Neuronal stem cell (in vitro differentiated cells): ENCODE measurements at regions not wholly inside any gene's neighbourhood (a gene's known extent, or its start where the extent isn't known, plus 50 kb on each side); places are given as distances from the start of the nearest gene placed in this dataset.

Source experiments
- DNase-seq: peaks from one replicate; pipeline ENCODE4 v3.0.0-alpha.2; 2013; ENCODE audit warnings: low spot score
- H2AFZ ChIP-seq: one replicate; pipeline ENCODE4 v1.6.1; 2013; ENCODE audit warnings: mild to moderate bottlenecking, low read length, inconsistent platforms
- H2AK5ac ChIP-seq: 2 replicates; pipeline ENCODE4 v1.6.1; 2013; ENCODE audit warnings: low read depth, mild to moderate bottlenecking, inconsistent platforms, low read length, moderate library complexity, mixed read lengths
- H2BK120ac ChIP-seq: 2 replicates; pipeline ENCODE4 v1.6.1; 2013; ENCODE audit warnings: low read depth, mild to moderate bottlenecking, inconsistent platforms, low read length, moderate library complexity, mixed read lengths
- H2BK12ac ChIP-seq: one replicate; pipeline ENCODE4 v1.6.1; 2013; ENCODE audit warnings: low read length, inconsistent platforms
- H2BK15ac ChIP-seq: 2 replicates; pipeline ENCODE4 v1.6.1; 2013; ENCODE audit warnings: mild to moderate bottlenecking, low read length, inconsistent platforms, mixed read lengths
- H2BK5ac ChIP-seq: one replicate; pipeline ENCODE4 v1.6.1; 2013; ENCODE audit warnings: inconsistent platforms, mild to moderate bottlenecking, low read length, moderate library complexity
- H3K14ac ChIP-seq: one replicate; pipeline ENCODE4 v1.6.1; 2013; ENCODE audit warnings: low read length, inconsistent platforms
- H3K18ac ChIP-seq: 2 replicates; pipeline ENCODE4 v1.6.1; 2013; ENCODE audit warnings: low read length, inconsistent platforms
- H3K23ac ChIP-seq: 2 replicates; pipeline ENCODE4 v1.6.1; 2013; ENCODE audit warnings: low read depth, mild to moderate bottlenecking, mixed read lengths, low read length, inconsistent platforms; ENCODE audit not compliant: poor library complexity
- H3K27ac ChIP-seq: replicated peaks from 3 replicates; pipeline ENCODE4 v1.5.1; 2013; ENCODE audit warnings: low read length, inconsistent platforms
- H3K27me3 ChIP-seq, 3 experiments: 2 replicates each; pipeline ENCODE4 v1.6.1; 2013; ENCODE audit warnings: low read length in 3 of 3, mild to moderate bottlenecking in 2 of 3, inconsistent platforms in 1 of 3, low read depth in 1 of 3, mixed read lengths in 1 of 3, moderate library complexity in 1 of 3; ENCODE audit not compliant: control insufficient read depth in 3 of 3, insufficient read depth in 3 of 3
- H3K36me3 ChIP-seq, 2 donors: replicated peaks in 1 of 2; 2 replicates each; pipeline ENCODE4 v1.6.1; 2013; ENCODE audit warnings: low read length in 2 of 2; ENCODE audit not compliant: control insufficient read depth in 2 of 2, insufficient read depth in 2 of 2
- H3K4ac ChIP-seq: 2 replicates; pipeline ENCODE4 v1.6.1; 2013; ENCODE audit warnings: inconsistent platforms, mild to moderate bottlenecking, low read length, moderate library complexity
- H3K4me1 ChIP-seq, 2 donors: 1 replicate in 1 of 2; 2 replicates in 1 of 2; pipeline ENCODE4 v1.6.1; 2013; ENCODE audit warnings: low read length in 2 of 2, low read depth in 1 of 2; ENCODE audit not compliant: control insufficient read depth in 2 of 2, insufficient read depth in 1 of 2
- H3K4me2 ChIP-seq: one replicate; pipeline ENCODE4 v1.6.1; 2013; ENCODE audit warnings: mild to moderate bottlenecking, low read length, inconsistent platforms; ENCODE audit not compliant: insufficient read depth, poor library complexity, severe bottlenecking
- H3K4me3 ChIP-seq, 2 donors: 2 replicates each; pipeline ENCODE4 v1.5.1; 2013; ENCODE audit warnings: low read length in 2 of 2, mild to moderate bottlenecking in 2 of 2, inconsistent platforms in 1 of 2, moderate library complexity in 1 of 2
- H3K79me1 ChIP-seq: one replicate; pipeline ENCODE4 v1.6.1; 2013; ENCODE audit warnings: low read depth, mild to moderate bottlenecking, inconsistent platforms, low read length, moderate library complexity
- H3K9ac ChIP-seq: one replicate; pipeline ENCODE4 v1.6.1; 2013; ENCODE audit warnings: mild to moderate bottlenecking, low read depth, low read length, inconsistent platforms; ENCODE audit not compliant: poor library complexity
- H3K9me3 ChIP-seq, 2 donors: replicated peaks in 1 of 2; 2 replicates each; pipeline versions ENCODE3 to v1.6.1; 2013; ENCODE audit warnings: low read length in 2 of 2, mild to moderate bottlenecking in 2 of 2, inconsistent platforms in 1 of 2, low read depth in 1 of 2, mixed read lengths in 1 of 2, moderate library complexity in 1 of 2; ENCODE audit not compliant: control insufficient read depth in 2 of 2, insufficient read depth in 1 of 2
- H4K8ac ChIP-seq: one replicate; pipeline ENCODE4 v1.6.1; 2013; ENCODE audit warnings: low read depth, mild to moderate bottlenecking, inconsistent platforms, low read length, moderate library complexity
- H4K91ac ChIP-seq: one replicate; pipeline ENCODE4 v1.6.1; 2013; ENCODE audit warnings: low read length, low read depth, mild to moderate bottlenecking, inconsistent platforms; ENCODE audit not compliant: poor library complexity
- WGBS, 2 donors: extraction: QIAGEN DNeasy Blood & Tissue Kit; methylation state at CpG; one replicate each; pipeline ENCODE4 v1.1.7; 2013; ENCODE audit warnings: missing lambda C conversion rate in 2 of 2, mixed read lengths in 1 of 2; ENCODE audit not compliant: insufficient read length in 2 of 2, insufficient replicate concordance in 1 of 2; ENCODE audit errors: extremely low coverage in 2 of 2; 5-methylcytosine and 5-hydroxymethylcytosine counted together

DNA sequence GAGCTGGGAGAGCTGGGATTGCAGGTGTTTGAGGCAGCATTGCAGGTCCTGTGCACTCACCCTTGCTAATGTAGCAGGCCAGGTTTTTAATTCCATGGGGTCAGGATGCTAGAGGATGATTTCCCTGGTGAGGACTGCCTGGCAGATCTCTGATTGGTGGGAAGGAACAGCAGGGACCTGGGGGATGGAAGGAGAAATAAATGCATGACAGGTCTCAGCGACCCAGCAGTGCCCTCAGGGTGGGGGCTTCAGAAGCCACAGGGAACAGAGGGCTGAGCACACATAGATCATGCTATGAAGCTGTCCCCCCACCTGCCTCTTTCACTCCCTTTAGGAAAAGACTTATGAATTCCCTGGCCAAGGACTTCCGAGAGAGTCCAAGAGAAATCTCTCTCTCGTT is 255.5 kb upstream of the N4BP1 start:
- no peak overlapping the region for H3K27ac ChIP-seq
- no peak overlapping the region for H3K4ac ChIP-seq
- no peaks in the 10 kb centered on the region for H3K4me1 ChIP-seq
- H3K18ac ChIP-seq, result no peak overlapping the region
- H3K9me3 ChIP-seq, result no peaks in the 10 kb centered on the region
- no peak overlapping the region for H2AFZ ChIP-seq
- H2BK12ac ChIP-seq, result no peak overlapping the region
- no peak overlapping the region for H4K8ac ChIP-seq
- no peak for DNase-seq
- no peaks in the 10 kb centered on the region for H3K79me1 ChIP-seq
- no peak overlapping the region for H3K23ac ChIP-seq
- H3K27me3 ChIP-seq, result no peaks in the 10 kb centered on the region
- H3K14ac ChIP-seq, result no peak overlapping the region
- no peak overlapping the region for H3K4me2 ChIP-seq
- H3K4me3 ChIP-seq, result no peak overlapping the region
- H2BK15ac ChIP-seq, result no peak overlapping the region
- no peak overlapping the region for H2BK120ac ChIP-seq
- H4K91ac ChIP-seq, result no peak overlapping the region
- no peak overlapping the region for H3K9ac ChIP-seq
- no CpG with 5 or more reads among the region's 3 CpGs for WGBS, 2 donors
- H2AK5ac ChIP-seq, result no peak overlapping the region
- H2BK5ac ChIP-seq, result no peak overlapping the region
- H3K36me3 ChIP-seq, result no peaks in the 10 kb centered on the region

DNA sequence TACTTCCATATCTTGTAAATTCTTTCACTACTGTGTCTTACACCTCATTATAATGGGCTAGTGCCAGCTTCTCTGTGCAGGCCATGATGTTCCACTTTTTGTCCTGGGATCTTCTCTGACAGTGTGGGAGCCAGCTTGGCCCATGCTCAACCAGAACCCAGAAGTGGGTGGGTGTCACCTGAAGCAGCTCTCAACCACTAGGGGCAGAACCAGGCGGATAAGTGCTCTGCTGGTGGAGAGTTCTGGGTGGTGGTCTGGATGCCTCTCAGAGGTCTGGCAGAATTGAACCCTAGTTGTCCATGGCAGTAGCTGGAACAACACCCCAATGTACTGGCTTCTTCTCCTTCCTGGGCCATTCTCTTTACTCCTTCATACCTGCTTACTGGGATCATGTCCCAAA is 254.1 kb upstream of the N4BP1 start:
- Histone ChIP-seq H3K4me3 (no peak overlapping the region), H4K8ac (no peak overlapping the region), H3K18ac (no peak overlapping the region), H3K4me1 (no peaks in the 10 kb centered on the region), H3K9me3 (no peaks in the 10 kb centered on the region), H3K79me1 (no peaks in the 10 kb centered on the region), H2BK5ac (no peak overlapping the region), H2AFZ (no peak overlapping the region), H4K91ac (no peak overlapping the region), H3K27me3 (no peaks in the 10 kb centered on the region), H2BK120ac (no peak overlapping the region), H2BK15ac (no peak overlapping the region), H3K14ac (no peak overlapping the region), H3K4ac (no peak overlapping the region), H2BK12ac (no peak overlapping the region), H2AK5ac (no peak overlapping the region), H3K27ac (no peak overlapping the region), H3K36me3 (no peaks in the 10 kb centered on the region), H3K23ac (no peak overlapping the region), H3K9ac (no peak overlapping the region), H3K4me2 (no peak overlapping the region)
- DNase-seq, result no peak
- no CpG with 5 or more reads among the region's 1 CpG for WGBS, 2 donors

DNA sequence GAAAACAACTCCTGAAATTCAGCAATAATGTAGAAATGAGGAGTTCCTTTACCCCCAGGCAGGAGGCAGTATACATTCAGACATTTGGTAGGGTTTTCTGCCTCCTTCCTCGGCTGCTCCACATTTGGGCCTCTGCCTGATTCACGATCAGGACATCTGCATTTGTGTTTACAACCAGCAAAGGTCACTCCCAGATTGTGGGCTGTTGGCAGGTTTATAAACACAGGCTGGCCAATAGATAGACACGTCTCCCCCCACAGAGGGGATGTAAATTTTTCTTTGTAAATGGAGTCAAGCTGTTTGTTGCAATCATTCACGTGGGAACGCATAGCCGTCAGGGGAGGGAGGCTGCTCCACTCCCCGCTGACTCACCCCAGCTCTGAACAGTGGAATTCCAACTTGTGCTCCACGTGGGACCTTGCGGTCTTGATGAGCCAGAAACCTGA is 252.1 kb upstream of the N4BP1 start:
- H3K23ac ChIP-seq, result no peak overlapping the region
- peak overlapping the region; percentile 7 for H2AFZ ChIP-seq
- no peak overlapping the region for H3K4me3 ChIP-seq
- no peak overlapping the region for H2BK15ac ChIP-seq
- H3K14ac ChIP-seq, result no peak overlapping the region
- DNase-seq, result no peak
- no peak overlapping the region for H2BK120ac ChIP-seq
- H3K4me1 ChIP-seq, result no peaks in the 10 kb centered on the region
- H3K27me3 ChIP-seq, result peaks cover 0 to 3% (median 0%) of the 10 kb centered on the region in 3 experiments
- no peak overlapping the region for H4K91ac ChIP-seq
- H3K27ac ChIP-seq, result no peak overlapping the region
- no peak overlapping the region for H2BK12ac ChIP-seq
- no peak overlapping the region for H2AK5ac ChIP-seq
- H3K18ac ChIP-seq, result no peak overlapping the region
- H3K79me1 ChIP-seq, result no peaks in the 10 kb centered on the region
- no peak overlapping the region for H3K9ac ChIP-seq
- H2BK5ac ChIP-seq, result no peak overlapping the region
- WGBS, 2 donors, result no CpG with 5 or more reads among the region's 9 CpGs
- no peak overlapping the region for H3K4me2 ChIP-seq
- no peak overlapping the region for H4K8ac ChIP-seq
- no peak overlapping the region for H3K4ac ChIP-seq
- no peaks in the 10 kb centered on the region for H3K36me3 ChIP-seq
- H3K9me3 ChIP-seq, result no peaks in the 10 kb centered on the region

DNA sequence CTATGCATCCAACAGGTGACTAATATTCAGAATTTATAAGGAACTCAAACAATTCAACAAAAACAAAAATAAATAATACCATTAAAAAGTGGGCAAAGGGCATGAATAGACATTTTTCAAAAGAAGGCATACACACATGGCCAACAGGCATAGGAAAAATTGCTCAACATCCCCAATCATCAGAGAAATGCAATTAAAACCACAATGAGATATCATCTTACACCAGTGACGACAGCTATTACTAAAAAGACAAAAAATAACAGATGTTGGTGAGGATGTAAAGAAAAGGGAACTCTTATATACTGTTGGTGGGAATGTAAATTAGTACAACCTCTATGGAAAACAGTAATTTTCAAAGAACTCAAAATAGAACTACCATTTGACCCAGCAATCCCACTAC is 250.4 kb upstream of the N4BP1 start:
- H3K4ac ChIP-seq, result no peak overlapping the region
- H2BK5ac ChIP-seq, result no peak overlapping the region
- H3K36me3 ChIP-seq, result no peaks in the 10 kb centered on the region
- H3K4me1 ChIP-seq, result no peaks in the 10 kb centered on the region
- H2BK120ac ChIP-seq, result no peak overlapping the region
- H3K23ac ChIP-seq, result no peak overlapping the region
- H3K9me3 ChIP-seq, result no peaks in the 10 kb centered on the region
- no peak overlapping the region for H3K4me3 ChIP-seq
- H2AFZ ChIP-seq, result no peak overlapping the region
- WGBS, 2 donors, result no CpG with 5 or more reads among the region's 1 CpG
- H2BK12ac ChIP-seq, result no peak overlapping the region
- no peak for DNase-seq
- peaks cover 0 to 3% (median 0%) of the 10 kb centered on the region in 3 experiments for H3K27me3 ChIP-seq
- H3K4me2 ChIP-seq, result no peak overlapping the region
- no peak overlapping the region for H3K27ac ChIP-seq
- no peak overlapping the region for H4K91ac ChIP-seq
- no peaks in the 10 kb centered on the region for H3K79me1 ChIP-seq
- no peak overlapping the region for H3K9ac ChIP-seq
- no peak overlapping the region for H2BK15ac ChIP-seq
- no peak overlapping the region for H3K14ac ChIP-seq
- no peak overlapping the region for H3K18ac ChIP-seq
- no peak overlapping the region for H2AK5ac ChIP-seq
- H4K8ac ChIP-seq, result no peak overlapping the region
